HT-29 (cell line): ENCODE measurements at regions not wholly inside any gene's neighbourhood (a gene's known extent, or its start where the extent isn't known, plus 50 kb on each side); places are given as distances from the start of the nearest gene placed in this dataset.
"Not testable (repeated sequence)": the region's sequence is repeated elsewhere in the genome, so short reads cannot be mapped to it uniquely, and the experiment has no call there.

Experiments
- DNase-seq: peaks from one replicate; pipeline ENCODE4 v3.0.0-alpha.2; 2015; ENCODE audit warnings: low spot score

DNA sequence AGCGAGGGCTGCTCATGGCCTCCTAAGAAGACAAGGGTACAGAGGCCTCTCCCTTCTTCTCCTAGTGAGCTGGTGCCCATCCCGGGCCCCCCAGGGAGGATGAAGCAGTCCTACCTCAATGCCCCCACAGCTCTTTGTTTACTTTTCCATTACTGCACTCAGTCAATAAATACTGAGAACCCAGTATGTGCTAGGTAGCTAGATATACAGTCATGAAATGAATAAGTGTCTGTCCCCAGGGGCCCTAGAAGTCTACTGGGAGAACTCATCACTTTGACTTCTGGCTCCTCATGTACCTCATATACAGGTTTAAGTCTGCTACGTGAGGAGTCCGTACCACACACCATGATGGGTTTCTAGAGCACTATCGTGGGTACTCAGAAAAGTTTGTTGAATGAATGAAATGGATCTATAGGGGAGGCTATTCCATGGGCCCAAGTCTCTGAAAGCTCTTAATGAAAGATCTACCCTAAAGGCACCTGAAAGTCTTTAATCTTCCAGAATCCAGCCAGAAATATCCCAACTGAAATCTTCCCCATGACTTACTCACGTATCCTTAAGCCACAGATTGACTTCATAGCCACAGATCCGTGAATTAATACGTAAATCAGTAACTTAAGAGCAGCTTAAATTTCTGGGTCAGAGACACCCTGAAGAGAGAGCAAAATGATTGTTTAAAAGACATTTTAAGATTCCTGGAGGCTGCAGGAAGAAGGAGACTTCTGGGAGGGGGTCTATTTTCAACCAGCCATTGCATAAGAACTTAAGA, 51.6 kb upstream of the POMP start:
- DNase-seq, result no peak

DNA sequence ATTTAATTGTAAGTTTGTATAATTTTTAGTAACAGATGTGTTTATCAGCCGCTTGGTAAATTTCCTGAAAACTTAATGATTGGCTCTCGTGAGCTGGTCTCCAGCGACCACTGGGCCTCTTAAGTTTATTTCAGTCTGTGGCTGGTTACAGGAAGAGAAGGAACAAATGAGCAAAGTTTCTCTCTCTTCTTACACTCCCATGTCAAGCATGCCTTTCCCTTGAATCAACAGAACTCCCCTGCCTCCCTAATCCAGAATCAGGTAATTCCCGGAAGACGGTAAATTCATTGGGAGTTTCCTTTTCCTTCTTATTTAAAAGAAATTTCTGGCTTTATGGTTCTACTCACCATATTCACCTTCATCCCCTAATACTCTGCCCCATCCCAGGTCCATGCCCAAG, 52.5 kb upstream of the POMP start:
- no peak for DNase-seq

DNA sequence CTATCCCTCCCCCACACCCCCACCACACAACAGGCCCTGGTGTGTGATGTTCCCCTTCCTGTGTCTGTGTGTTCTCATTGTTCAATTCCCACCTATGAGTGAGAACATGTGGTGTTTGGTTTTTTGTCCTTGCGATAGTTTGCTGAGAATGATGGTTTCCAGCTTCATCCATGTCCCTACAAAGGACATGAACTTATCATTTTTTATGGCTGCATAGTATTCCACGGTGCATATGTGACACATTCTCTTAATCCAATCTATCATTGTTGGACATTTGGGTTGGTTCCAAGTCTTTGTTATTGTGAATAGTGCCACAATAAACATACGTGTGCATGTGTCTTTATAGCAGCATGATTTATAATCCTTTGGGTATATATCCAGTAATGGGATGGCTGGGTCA, 53.8 kb upstream of the POMP start:
- not testable (repeated sequence) for DNase-seq

DNA sequence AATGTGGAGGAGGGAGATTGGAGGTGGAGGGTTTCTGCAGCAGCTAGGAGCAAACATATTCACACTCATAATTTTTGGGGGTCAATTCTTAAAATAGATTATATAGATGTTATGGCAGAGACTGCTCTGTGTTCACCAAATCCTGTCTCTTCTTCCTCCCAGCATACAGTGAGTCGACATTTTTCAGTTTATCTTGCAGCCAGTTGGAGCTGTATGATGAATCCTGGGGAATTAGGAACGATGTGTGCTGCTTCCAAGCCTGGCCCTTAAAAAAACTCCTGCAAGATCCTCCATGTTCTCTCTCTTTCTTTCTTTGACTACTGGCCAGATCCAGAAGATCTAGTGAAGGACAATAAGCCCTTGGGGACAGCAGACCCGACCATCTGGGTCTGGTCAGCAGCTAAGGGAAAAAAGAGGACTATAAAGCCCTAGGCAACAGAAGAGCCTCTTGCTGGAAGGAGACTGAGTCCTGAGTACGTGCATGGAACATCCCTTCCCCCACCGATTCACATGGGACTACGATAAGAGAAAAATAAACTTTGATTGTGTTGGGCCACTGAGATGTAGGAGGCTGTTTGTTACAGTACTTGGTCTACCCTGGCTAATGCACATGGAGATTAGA, 55.8 kb upstream of the POMP start:
- DNase-seq, result no peak

DNA sequence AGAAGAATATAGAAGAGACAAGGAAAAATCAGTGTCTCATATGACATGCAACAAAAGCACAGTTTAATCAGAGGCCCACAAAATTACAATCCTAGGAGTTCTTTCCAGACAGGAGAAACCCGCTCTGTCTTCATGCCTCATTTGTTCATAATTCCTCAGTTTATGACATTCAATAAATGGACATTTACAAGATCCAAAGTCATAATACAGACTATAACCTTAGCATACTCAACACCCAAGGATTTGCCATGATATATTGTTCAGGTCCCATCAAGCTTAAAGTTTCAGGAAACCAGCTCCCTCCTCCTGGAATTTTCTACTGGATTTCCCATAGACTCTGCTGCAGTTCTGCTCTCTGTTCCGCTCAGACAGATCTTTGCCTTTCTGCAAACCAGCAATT, 56.4 kb upstream of the POMP start:
- DNase-seq, result no peak

DNA sequence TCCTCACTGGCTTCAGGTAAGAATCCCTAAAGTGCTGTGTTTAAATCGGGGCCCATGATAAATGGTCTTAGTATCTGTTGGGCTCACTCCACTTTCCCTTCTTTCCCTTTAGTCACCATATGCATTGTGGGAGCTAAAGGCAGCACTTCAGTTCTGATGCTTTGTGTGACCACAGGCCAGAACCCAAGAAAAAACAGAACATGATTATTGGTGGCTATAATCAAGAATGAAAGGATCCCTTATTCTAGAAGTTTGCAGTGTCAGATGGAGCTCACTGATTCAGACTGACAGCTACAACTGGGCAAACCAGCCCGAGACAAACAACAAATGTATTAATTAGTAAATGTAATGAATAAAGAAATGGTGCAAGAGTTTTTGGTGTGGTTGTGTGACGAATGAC, 57.3 kb upstream of the POMP start:
- DNase-seq, result no peak

DNA sequence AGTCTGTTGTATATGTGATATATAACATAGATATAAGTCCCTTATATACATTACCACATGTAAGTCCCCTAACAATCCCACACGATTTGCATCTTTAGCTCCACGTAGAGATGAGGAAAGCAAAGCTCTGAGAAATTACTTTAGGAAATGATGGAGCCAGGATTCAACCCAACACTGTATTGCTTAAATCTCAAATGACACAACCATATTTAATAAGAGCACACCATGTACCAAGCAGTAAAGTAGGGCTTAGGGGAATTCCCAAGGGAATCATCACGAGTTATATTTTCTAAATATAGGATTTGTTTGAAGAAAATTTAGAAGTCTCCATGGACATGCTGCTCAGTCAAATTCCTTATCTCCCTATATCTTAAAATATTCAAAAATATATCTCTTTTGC, 61.3 kb upstream of the POMP start:
- no peak for DNase-seq

DNA sequence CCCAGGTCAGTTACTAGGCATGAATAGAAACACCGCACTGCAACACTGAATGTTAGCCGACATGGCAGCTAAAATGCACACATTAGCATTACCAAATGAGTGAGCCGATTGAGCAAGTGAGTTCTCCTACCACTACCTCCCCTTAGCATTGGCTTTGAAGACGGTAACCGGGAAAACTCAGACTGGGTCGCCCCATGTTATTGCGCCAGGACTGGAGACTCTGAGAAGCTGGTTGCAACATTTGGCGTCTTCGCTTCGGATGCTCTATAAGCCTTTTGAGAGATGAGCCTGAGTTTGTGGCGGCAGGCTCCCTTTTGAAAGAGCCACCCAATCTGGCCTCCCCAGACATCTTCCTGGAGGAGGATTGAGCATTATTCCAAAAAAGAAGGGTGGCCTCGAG, 68.5 kb upstream of the POMP start:
- DNase-seq, result no peak

DNA sequence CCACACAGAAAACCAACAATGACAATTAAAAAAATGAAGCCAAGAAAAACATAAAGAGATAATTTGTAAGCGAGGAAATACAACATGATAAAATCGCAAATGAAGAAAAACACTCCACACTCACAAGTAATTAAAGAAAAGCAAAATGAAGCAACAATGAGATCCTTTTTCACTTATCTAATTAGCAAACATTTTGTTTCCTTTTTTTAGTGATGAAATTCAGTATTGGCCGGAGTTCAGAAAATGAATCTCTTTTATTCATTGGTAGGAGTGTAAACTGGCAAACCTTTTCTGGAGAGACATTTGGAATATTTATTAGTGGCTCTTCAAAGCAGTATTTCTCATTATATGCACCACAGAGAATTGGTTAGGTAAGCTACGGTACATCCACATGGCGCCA, 70.6 kb upstream of the POMP start:
- no peak for DNase-seq

DNA sequence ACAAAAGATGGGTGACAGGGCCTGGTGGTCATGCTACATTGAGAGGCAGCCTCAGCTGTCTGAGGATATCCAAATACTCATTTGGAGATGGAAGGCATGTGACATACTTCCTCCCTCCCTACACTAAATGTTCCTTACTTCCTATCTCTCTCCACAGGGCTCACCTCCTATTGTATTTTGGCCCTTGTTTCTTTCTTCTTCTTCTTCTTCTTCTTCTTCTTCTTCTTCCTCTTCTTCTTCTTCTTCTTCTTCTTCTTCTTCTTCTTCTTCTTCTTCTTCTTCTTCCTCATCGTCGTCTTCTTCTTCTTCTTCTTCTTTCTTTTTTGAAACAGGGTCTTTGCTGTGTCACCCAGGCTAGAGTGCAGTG, 71.8 kb upstream of the POMP start:
- no peak for DNase-seq

DNA sequence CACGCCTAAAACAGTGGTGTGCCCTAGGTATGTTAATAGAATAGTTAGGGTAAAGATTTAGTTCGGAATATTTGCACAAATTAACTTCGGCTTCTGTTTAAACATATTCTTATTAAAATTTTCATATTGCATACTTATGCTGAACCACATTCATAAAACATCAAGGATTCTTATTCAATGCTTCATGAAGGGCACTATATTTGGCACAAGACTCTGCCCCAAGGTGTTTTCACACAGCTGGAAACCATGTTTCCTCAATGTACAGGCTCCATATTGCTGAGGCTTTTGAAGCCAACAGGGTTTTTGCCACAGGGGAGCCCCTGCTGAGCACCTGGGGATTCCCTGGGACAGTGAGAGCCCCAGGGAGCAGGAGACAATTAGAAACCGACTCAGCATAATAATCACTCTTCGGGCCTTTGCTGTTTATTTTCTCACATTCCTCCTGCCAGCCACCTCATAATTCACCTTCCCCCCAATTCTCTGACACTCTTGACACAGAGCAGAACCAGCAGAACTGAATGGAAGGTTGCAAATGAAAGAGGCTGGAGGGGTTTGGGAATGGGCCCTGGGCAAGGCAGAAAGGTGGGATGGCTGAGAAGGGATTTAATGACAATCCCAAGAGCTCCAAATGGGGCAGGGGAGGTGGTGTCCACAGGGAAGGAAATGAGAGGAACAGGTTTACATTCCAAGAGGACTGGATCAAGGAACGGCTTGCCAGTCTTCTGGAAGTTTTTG, 72.3 kb upstream of the POMP start:
- DNase-seq, result no peak

DNA sequence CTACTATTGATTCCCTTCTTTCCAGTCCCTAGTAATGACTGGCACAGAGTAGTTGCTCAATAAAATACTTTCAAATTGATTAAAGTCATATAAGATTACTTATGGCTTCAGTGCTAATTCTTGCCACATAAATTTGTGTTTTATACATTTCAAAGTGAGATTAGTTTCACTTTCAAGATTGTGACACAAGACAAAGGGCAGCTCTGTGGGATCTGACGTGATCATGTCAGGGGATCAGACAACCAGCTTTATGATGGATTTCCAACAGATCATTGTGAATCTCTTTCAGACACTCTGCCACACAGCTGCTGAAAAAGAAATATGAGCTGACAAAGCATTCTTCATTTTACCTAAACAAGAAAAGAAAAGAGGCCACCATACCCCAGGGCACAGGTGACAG, 73.4 kb upstream of the POMP start:
- no peak for DNase-seq

DNA sequence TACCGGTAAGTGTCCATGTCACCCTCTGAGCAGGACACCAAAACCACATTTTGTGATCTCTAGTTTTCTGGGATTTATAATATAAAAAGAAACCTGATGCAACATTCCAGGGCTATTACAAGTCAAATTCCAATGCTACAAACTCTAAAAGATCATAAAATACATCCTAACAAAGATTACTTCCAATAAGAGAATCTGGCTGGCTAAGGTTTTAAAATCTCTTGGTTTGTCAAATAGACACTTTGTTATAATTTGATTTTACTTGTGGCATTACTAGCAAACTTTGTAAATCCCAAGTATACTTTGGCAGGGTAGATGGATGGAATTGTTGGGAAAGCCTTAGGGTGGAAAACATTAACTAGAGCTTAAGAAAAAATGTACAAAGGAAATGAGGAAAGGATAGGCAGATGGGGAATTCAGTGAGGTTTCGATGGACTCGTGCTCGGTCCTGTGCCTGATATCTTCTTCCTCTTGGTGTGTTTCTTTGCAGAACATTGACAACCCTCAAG, 74.0 kb upstream of the POMP start:
- DNase-seq, result no peak

DNA sequence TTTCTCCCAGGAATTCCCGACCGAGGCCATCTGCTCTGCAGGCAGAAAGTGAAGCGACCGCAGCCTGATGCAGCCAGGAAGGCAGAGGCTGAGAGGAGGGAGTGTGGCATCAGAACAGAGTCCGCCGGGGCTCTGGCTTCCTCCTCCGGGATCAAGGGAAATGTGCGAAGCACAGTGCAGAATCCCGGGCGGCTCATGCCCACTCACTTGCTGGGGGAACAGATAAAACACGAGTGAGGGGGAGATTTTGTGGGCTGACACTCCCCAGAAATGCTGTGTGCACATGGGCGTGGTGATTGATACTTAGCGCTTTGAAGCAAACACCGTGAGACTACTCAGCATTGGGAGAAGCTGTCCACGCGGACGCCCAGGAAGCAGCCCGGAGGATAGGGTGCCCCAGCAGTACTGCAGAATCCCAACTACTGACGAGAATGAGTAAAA, 75.3 kb upstream of the POMP start:
- DNase-seq, result no peak

DNA sequence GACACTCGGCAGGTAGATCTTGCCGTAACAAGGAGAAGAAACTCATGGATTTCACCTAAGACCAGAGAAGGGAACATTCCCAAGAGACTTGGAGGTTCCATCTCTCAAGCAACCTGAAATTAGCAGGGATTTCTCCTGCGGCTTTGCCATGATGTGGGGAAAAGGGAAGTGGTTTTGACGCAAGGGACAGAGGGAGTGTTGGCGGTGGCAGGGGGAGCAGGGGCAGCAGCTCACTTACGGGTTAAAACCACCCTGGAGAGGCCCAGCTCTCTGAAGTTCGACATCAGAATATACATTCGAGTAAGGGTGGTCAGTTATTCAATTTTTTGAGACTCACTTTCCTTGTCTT, 76.1 kb upstream of the POMP start:
- no peak for DNase-seq

DNA sequence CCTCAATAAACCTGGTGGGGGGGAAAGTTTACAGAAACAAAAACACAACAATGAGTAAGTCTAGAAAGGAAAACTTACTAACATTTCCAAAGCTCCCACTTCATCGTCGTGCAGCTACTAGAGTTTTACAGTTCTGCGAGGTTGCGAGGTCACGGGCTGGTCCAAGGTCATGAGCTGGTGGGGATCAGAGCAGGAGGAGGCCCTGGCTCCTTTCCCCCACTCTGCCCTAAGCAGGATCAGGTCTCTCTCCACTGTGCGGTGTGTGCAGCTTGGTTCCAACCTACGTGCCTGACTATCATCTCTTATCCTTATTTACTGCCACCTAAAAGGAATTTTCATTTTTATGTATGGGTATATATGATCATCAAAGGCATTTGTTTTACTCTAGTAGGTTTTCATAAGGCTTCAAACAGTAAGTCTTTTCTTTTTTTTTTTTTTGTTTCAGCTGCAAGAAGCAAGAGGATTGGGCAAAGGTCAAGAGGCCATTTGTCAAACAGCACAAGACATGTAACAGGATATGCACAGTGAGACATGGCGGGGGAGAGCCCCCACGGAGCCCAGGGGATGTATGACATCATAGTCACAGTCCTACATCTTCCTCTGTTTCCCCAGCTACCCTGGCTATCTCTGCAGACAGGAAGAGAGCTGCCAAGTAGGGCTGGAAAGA, 76.6 kb upstream of the POMP start:
- DNase-seq, result no peak

DNA sequence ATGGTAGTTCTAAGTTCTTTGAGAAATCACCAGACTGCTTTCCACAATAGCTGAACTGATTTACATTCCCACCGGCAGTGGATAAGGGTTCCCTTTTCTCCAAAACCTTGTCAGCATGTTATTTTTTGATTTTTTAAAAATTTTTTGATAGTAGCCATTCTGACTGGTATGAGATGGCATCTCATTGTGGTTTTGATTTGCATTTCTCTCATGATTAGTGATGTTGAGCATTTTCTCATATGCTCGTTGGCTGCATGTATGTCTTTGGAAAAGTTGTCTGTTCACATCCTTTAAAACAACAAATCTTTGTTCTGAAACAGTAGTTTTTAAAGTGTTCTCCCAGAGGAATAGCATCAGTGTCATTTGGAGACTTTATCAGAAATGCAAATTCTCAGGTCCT, 77.5 kb upstream of the POMP start:
- DNase-seq, result no peak

DNA sequence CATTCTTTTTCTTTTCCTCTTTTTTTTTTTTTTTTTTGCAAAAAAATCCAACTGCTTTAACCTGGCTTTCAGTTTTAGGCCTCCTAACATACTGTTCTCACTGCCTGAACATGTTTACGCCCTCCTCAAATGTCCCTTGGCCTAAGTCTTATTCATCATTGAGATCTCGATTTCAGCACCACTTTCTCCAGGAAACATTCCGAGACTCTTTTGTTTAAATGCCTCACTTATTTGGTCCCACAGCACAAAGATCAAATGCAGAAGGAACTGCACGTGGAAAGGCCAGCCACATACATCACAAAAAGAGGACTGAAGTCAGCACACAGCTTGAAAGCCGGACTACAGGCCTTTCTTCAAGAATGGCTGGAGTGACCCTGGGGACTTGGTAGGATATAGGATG, 79.2 kb upstream of the POMP start:
- no peak for DNase-seq

DNA sequence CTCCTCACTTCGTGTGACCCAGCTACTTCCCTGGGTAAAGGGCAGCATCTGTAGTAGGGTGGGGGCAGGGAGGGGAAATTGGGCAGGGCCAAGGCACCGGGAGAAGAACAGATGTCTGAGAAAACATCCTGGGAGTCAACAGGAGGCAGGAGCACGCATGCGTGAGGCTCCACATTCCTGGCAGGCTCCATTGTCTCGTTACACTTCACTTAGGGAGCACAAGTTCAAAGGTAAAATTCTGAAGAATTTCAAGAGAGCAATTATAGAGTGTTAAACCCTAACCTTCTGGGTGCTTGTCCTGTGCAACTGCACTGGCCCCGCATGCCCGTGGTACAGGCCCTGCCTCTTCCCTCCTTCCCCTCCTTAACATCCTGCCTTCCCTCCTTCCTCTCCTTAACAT, 79.6 kb upstream of the POMP start:
- no peak for DNase-seq

DNA sequence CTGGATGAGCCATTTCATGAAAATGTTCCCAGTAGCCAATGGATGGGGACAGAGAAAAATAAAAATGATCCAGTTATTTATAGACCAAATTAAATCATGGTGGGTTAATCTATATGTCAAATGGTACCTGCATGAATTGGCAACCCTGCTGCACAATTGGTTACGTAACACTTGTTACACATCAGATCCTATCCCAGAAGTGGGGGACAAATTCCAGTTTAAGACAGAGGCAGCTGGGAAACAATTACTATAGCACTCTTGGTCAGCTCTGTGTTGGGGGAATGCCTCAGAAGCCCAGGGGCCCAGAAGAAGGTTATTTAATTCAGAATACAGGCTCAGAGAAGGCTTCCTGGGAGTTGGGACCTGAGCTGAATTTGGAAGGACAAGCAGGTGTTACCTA, 81.1 kb upstream of the FLT1 start:
- DNase-seq, result no peak

DNA sequence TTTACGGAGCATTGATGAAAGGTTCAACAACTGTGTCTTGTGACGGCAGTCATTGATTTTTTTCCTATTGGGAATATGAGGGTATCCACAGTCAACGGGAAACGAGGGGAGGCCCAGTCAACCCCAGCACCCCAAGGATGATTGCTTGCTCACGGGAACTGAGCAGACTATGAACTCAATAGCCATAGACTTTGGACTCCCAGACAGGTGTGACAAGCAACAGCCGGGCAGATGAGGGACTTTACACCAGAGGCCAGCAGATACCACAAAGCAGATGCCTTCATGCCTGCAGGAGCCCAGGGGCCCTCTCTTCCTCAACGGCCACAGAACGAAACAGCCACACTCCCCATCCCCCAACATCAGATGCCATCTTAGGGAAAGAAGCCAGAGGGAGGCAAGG, 80.3 kb upstream of the FLT1 start:
- DNase-seq, result peak; percentile 24

DNA sequence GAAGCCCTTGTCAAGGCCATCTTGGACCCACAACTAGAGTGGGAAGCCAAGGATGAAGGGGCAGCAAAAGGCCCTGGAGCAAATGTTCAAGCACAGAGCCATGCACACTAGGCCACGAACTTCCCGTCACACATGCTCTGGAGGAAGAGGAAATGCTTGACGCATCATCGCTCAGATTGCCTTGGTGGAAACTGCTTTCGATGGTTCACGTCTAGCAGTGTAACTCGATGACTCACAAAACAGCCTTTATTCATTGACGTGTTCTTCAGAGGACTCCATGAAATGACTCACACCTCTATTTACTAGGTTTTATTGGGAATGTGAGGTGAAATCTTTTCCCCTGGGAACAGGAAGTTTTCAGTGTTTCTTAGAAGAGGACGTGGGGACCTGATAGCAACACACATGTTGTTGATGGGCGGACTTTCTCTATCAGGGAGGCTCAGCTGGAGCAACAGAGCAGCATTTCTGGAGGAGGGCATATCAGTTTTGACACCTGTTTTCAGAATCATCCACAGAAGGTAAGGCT, 79.8 kb upstream of the FLT1 start:
- peak; percentile 93 for DNase-seq
